Skin epidermis (tissue), 12 donors: ENCODE measurements at regions not wholly inside any gene's neighbourhood (a gene's known extent, or its start where the extent isn't known, plus 50 kb on each side); places are given as distances from the start of the nearest gene placed in this dataset.
"Not testable (repeated sequence)": the region's sequence is repeated elsewhere in the genome, so short reads cannot be mapped to it uniquely, and the experiment has no call there.

Experiments
- H3K27ac ChIP-seq, 21 experiments: fragments of 200-600 bp; sonication (generic) in 11 of 21; one replicate each; pipeline ENCODE4 v1.5.0; 2020; ENCODE audit warnings: mild to moderate bottlenecking in 3 of 21, inconsistent platforms in 2 of 21, moderate library complexity in 2 of 21
- H3K4me3 ChIP-seq, 7 experiments: fragments of 200-600 bp; sonication (generic) in 2 of 7; one replicate each; pipeline ENCODE4 v1.5.0; 2020; ENCODE audit warnings: inconsistent platforms in 2 of 7, mild to moderate bottlenecking in 2 of 7, moderate library complexity in 1 of 7

GRCh38 chr3:124336067-124336656 lies 344.2 kb upstream of the ROPN1 start:
- no peak overlapping the region for H3K27ac ChIP-seq
- no peak overlapping the region for H3K4me3 ChIP-seq

- Histone ChIP-seq H3K27ac (no peak overlapping the region), H3K4me3 (no peak overlapping the region)
Observed at GRCh38 chr3:124345845-124346244, 353.9 kb upstream of the ROPN1 start.

GRCh38 chr3:124346487-124346886 lies 354.6 kb upstream of the ROPN1 start:
- no peak overlapping the region for H3K4me3 ChIP-seq
- no peak overlapping the region for H3K27ac ChIP-seq

GRCh38 chr3:124347418-124347817 lies 355.5 kb upstream of the ROPN1 start:
- Histone ChIP-seq H3K27ac (no peak overlapping the region), H3K4me3 (no peak overlapping the region)

GRCh38 chr3:124348555-124348954 lies 356.6 kb upstream of the ROPN1 start:
- not testable (repeated sequence) for H3K4me3 ChIP-seq, H3K27ac ChIP-seq

- Histone ChIP-seq H3K4me3 (no peak overlapping the region), H3K27ac (no peak overlapping the region)
Observed at GRCh38 chr3:124351430-124352148, 359.7 kb upstream of the ROPN1 start.

GRCh38 chr3:124352149-124352539 lies 360.2 kb upstream of the ROPN1 start:
- no peak overlapping the region for H3K27ac ChIP-seq

GRCh38 chr3:124353691-124354090 lies 361.8 kb upstream of the ROPN1 start:
- H3K27ac ChIP-seq = no peak overlapping the region

More at GRCh38 chr3:124352149-124352539, 360.2 kb upstream of the ROPN1 start:
- H3K4me3 ChIP-seq = no peak overlapping the region

GRCh38 chr3:124354150-124354549 lies 362.2 kb upstream of the ROPN1 start:
- H3K4me3 ChIP-seq = no peak overlapping the region
- no peak overlapping the region for H3K27ac ChIP-seq

More at GRCh38 chr3:124353691-124354090, 361.8 kb upstream of the ROPN1 start:
- H3K4me3 ChIP-seq = no peak overlapping the region

GRCh38 chr3:124358156-124358555 lies 366.2 kb upstream of the ROPN1 start:
- Histone ChIP-seq H3K4me3 (no peak overlapping the region), H3K27ac (no peak overlapping the region)

GRCh38 chr3:124360155-124360554 lies 368.2 kb upstream of the ROPN1 start:
- Histone ChIP-seq H3K27ac (no peak overlapping the region), H3K4me3 (no peak overlapping the region)

- H3K4me3 ChIP-seq = no peak overlapping the region
- no peak overlapping the region for H3K27ac ChIP-seq
Observed at GRCh38 chr3:124360563-124360962, 368.6 kb upstream of the ROPN1 start.

GRCh38 chr3:124361566-124361965 lies 368.7 kb upstream of the UMPS start:
- no peak overlapping the region for H3K4me3 ChIP-seq
- no peak overlapping the region for H3K27ac ChIP-seq

- Histone ChIP-seq H3K4me3 (no peak overlapping the region), H3K27ac (no peak overlapping the region)
Observed at GRCh38 chr3:124362455-124362854, 367.8 kb upstream of the UMPS start.

- no peak overlapping the region for H3K4me3 ChIP-seq
- no peak overlapping the region for H3K27ac ChIP-seq
Observed at GRCh38 chr3:124363476-124363875, 366.8 kb upstream of the UMPS start.

GRCh38 chr3:124364317-124365020 lies 365.8 kb upstream of the UMPS start:
- H3K4me3 ChIP-seq = no peak overlapping the region
- no peak overlapping the region for H3K27ac ChIP-seq

GRCh38 chr3:124366655-124367054 lies 363.6 kb upstream of the UMPS start:
- H3K4me3 ChIP-seq, H3K27ac ChIP-seq: not testable (repeated sequence)

GRCh38 chr3:124372775-124373174 lies 357.5 kb upstream of the UMPS start:
- no peak overlapping the region for H3K27ac ChIP-seq
- no peak overlapping the region for H3K4me3 ChIP-seq

GRCh38 chr3:124373524-124373923 lies 356.7 kb upstream of the UMPS start:
- no peak overlapping the region for H3K27ac ChIP-seq
- no peak overlapping the region for H3K4me3 ChIP-seq

GRCh38 chr3:124374583-124374982 lies 355.7 kb upstream of the UMPS start:
- H3K27ac ChIP-seq = no peak overlapping the region

More at GRCh38 chr3:124374583-124374982, 355.7 kb upstream of the UMPS start:
- no peak overlapping the region for H3K4me3 ChIP-seq
